ENCODE measurements at regions not wholly inside any gene's neighbourhood (a gene's known extent, or its start where the extent isn't known, plus 50 kb on each side); places are given as distances from the start of the nearest gene placed in this dataset.
"Not testable (repeated sequence)": the region's sequence is repeated elsewhere in the genome, so short reads cannot be mapped to it uniquely, and the experiment has no call there.

DNA sequence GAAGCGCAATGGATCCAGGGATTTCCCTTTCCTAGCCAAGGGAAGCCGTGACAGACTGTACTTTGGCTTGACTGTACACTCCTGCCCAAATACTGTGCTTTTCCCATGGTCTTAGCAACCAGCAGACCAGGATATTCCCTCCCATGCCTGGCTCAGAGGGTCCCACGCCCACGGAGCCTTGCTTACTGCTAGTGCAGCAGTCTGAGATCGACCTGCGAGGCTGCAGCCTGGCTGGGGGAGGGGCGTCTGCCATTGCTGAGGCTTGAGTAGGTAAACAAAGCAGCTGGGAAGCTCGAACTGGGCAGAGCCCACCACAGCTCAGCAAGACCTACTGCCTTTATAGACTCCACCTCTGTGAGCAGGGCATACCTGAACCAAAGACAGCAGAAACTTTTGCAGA lies 155.4 kb downstream of the JRKL start:
- TF ChIP-seq, protein P1, sequence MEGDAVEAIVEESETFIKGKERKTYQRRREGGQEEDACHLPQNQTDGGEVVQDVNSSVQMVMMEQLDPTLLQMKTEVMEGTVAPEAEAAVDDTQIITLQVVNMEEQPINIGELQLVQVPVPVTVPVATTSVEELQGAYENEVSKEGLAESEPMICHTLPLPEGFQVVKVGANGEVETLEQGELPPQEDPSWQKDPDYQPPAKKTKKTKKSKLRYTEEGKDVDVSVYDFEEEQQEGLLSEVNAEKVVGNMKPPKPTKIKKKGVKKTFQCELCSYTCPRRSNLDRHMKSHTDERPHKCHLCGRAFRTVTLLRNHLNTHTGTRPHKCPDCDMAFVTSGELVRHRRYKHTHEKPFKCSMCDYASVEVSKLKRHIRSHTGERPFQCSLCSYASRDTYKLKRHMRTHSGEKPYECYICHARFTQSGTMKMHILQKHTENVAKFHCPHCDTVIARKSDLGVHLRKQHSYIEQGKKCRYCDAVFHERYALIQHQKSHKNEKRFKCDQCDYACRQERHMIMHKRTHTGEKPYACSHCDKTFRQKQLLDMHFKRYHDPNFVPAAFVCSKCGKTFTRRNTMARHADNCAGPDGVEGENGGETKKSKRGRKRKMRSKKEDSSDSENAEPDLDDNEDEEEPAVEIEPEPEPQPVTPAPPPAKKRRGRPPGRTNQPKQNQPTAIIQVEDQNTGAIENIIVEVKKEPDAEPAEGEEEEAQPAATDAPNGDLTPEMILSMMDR (IDR thresholded peaks at IDR 0.05; ENCODE audit: insufficient read depth, low read length, poor library complexity, severe bottlenecking) = not testable (repeated sequence)
- TF ChIP-seq EZH2phosphoT487 (conservative IDR thresholded peaks at IDR 0.05; ENCODE audit: low read length) = not testable (repeated sequence)
